ENCODE measurements at regions not wholly inside any gene's neighbourhood (a gene's known extent, or its start where the extent isn't known, plus 50 kb on each side); places are given as distances from the start of the nearest gene placed in this dataset.

DNA sequence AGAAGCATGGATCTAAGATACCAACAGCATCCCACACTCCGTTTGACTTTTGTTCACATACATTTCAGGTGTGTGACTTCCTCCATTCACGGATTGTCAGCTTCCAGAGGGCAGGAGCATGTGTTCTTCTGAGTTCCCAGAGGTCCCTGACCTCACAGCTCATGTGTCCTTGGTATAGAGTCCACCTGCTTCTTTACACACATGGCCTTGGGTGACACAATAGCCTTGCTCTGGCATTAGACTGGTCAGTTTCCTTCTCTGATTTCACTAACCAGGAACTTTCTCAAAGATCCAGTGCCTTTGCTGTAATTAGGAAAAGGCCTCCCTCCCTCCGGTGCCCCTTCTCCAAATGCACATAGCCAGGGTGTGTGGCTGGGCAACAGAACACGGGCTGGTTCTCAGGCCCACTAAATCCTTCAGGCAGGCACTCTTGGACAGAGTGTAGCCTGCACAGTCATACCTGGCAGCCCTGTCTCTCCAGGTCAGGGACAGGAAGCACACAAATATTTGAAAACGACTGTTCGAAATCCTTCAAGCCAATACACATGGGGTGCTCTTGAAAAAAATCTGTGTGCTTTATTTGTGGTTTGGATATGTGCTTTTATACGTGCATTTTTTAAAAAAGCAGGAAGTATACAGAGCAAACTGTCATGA is 81.1 kb downstream of the TRIM42 start:
- no peak for TF ChIP-seq EZH2 (IDR thresholded peaks at IDR 0.05)
- TF ChIP-seq POLR2AphosphoS5 (IDR thresholded peaks at IDR 0.05; ENCODE audit: borderline replicate concordance, low read depth, low read length): no peak
- TF ChIP-seq FOXP2 (optimal IDR thresholded peaks at IDR 0.05; ENCODE audit: control extremely low read depth, extremely low read length, insufficient read depth): no peak
